VCaP (cell line): ENCODE measurements at regions not wholly inside any gene's neighbourhood (a gene's known extent, or its start where the extent isn't known, plus 50 kb on each side); places are given as distances from the start of the nearest gene placed in this dataset.

Experiments
- H3K27ac ChIP-seq: fragments of 450-650 bp; 2 replicates; pipeline ENCODE4 v1.5.1; 2017
- TF ChIP-seq, protein P1 (sequence below): fragments of 450-650 bp; conservative IDR thresholded peaks from 2 replicates; pipeline ENCODE4 v1.5.1; 2017; ENCODE audit warnings: mild to moderate bottlenecking, moderate library complexity

DNA sequence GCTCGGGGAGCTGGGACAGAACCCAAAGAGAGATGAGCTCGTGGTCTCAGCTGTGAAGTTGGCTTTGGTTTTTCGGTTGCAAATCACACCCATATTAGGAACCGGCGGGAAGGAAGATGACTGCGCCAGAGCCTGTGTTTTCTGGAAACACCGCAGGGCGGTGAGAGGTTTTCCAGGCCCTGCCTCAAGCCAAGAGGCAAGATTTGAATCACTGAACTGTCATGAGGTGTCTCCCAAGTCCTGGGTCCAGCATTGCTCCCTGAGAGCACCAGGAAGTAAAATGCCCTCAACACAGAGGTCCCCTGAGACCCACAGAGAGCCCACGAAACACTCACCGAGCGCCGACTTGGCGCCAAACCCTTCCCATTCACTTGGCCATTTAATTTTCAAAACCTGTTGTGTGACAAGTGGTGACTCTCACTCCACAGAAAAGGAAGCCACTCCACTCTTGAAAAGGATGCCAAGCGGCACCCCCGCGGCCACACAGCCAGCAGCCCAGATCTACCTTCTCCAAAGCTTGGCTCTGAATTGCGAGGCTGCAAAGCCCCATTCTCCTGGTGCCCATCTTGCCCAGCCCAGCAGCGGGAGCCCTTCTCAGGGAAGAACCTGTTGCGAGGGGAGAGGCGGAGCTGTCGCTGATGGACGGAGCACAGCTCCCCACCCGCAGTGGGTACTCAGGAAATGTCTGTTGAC lies 99.0 kb upstream of the RUNX3 start:
- TF ChIP-seq, protein P1, sequence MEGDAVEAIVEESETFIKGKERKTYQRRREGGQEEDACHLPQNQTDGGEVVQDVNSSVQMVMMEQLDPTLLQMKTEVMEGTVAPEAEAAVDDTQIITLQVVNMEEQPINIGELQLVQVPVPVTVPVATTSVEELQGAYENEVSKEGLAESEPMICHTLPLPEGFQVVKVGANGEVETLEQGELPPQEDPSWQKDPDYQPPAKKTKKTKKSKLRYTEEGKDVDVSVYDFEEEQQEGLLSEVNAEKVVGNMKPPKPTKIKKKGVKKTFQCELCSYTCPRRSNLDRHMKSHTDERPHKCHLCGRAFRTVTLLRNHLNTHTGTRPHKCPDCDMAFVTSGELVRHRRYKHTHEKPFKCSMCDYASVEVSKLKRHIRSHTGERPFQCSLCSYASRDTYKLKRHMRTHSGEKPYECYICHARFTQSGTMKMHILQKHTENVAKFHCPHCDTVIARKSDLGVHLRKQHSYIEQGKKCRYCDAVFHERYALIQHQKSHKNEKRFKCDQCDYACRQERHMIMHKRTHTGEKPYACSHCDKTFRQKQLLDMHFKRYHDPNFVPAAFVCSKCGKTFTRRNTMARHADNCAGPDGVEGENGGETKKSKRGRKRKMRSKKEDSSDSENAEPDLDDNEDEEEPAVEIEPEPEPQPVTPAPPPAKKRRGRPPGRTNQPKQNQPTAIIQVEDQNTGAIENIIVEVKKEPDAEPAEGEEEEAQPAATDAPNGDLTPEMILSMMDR, result no peak
- no peak overlapping the region for H3K27ac ChIP-seq

DNA sequence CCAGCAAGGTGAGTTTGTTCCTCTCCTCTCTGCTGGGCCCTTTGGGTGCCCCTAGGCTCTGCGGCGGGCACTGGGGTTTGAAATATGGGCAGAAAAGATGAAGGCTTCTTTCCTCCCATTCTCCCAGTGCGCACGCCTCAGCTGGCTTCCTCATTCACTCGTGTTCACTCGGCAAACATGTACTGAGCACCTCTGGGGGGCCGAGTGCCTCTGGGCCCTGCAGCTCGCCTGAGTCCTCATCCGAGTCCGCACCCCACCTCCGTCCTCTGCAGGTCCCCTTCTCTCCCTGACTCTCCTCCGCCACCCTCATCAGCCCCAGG lies 98.5 kb upstream of the RUNX3 start:
- no peak overlapping the region for H3K27ac ChIP-seq
- TF ChIP-seq, protein P1, result no peak

DNA sequence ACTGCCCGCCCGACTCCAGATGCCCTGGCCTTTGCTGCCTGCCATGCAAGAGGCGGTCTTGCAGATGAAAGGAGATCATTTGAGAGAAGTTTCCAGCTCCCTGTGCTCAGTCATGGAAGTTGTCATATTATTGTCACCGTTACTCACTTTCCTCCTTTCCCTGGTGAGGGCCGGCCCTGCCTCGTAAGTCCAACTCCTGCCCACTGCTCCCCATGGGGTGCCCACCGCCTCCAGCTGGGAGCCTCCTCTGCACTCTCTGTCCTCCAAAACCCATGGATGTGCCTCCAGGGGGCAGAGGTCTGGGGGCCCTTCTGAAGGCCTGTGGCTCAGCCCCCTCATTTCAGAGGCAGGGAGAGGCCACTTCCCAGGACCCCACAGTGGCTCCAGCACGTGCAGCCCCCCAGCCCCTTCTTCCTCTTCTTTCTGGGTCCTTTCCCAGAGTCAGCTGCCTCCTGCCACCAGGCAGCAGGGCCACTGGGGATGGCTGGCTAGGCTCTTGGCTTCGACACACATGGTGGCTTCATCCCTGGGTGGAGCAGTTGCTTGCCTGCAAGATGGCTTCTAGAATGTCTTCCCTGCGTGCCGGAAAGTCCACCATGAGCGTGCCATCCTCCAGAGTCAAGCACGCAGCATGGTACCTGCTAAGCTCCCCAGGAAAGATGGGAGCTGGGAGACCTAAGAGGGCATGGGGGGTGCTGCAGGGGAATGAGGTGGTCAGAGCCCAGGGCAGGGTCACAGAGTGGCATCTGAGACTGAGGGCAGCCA lies 97.9 kb upstream of the RUNX3 start:
- no peak overlapping the region for H3K27ac ChIP-seq
- TF ChIP-seq, protein P1, result no peak

DNA sequence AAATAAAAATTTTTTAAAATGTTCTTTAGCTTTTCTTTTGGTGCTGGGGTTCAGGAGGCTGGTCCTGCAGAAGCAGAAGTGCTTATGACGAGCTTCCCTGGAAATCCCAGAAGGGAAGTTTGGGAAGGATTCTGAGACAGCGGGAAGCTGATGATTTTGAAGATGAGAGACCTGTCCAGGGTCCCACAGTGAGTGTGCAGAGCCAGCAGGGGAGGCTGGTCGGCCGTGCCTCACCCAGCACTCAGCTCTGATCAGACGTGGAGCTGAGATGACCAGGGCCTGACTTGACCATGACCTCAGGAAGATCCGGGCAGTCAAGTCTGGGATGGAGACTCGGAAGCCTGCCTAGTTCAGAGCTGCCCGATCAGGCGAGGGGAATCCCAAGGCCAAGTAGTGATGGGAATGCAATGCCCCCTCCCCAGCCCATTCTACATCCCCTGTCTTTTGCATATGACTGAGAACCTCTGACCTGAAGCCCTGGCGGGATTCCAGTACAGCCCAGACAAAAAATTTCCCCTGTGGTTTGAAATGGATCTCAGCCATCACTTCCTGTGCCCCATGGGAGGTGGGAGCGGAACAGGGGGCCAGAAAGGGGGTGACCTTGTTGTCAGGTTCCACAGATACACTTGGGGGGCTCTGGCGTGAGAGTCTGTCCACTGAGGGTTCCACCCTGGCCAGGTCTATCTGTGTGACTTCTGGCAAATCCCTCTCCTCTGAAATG lies 96.8 kb upstream of the RUNX3 start:
- TF ChIP-seq, protein P1, result no peak
- H3K27ac ChIP-seq, result no peak overlapping the region; the same call in 1 of the 2 replicates

DNA sequence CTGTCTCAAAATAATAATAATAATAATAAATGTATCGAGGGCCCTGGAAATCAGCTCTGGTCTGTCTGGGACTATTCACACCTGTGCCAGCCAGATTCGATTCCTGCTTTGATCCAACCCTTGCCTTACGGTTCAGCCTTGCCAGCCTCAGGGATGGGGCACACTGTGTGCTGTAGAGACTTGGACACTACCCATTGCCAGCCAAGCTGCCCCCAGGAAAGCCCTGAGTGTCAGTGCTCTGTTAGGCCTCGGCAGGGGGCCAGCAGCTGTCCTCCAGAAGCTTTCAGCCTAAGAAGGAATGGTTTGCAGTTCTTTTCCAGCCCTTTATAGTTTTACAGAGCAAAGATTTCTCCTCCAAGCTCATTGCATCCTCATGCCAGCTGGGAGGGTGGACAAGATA lies 96.2 kb upstream of the RUNX3 start:
- H3K27ac ChIP-seq, result no peak overlapping the region
- TF ChIP-seq, protein P1, result no peak

DNA sequence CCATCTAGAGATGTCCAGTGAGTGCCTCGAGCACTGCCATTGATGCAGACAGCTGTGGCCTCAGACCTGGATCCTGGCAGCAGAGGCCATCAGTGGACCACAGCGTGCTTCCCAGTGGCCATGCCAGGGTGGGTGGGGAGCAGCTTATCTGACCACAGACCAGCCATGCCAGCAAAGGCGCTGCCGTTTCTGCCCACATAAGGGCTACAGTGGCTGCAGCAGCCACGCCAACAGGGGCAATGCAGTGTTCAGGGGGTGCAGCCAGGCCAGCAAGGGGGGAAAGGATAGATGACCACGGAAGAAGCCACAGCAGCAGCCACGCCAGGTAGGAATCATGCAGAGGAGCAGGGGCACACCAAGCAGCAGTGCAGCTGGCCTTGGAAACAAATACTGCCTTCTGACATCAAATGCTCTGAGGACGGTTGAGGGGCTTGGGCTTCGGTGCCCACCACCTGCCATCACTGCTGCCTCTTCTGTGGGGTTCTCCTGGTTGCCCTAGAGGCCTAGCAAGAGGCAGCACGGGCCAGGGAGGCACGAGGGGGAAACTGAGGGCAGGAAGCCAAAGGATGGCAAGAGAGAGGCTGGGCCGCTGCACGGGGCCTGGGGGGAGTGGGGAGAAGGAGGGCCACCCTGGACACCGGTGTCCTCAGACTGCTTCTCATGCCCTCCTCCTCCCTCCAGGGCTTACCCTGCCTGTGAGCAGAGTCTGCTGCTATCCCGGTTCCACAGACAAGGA lies 94.7 kb upstream of the RUNX3 start:
- no peak overlapping the region for H3K27ac ChIP-seq
- TF ChIP-seq, protein P1, result no peak

DNA sequence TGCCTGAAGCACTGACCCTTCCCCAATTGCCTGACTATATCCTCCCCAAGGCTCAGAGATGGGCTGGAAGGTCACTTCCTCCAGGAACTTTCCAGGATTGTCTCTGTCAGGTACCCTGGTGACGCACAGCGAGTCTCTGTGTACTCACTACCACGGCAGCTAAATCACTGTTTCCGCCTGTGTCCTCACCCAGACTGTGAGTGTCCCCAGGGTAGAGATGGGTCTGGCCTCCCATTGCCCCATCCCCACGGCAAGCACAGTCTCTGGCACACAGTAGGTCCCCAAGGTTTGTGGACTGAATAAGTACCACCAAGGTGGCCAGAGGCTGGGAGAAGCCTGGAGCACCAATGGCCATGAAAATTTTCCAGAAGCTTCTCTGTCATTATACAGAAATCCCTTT lies 93.8 kb upstream of the RUNX3 start:
- no peak overlapping the region for H3K27ac ChIP-seq
- TF ChIP-seq, protein P1, result no peak
